GM21367 (cell line): ENCODE measurements at regions not wholly inside any gene's neighbourhood (a gene's known extent, or its start where the extent isn't known, plus 50 kb on each side); places are given as distances from the start of the nearest gene placed in this dataset.

Experiments
- ATAC-seq: cut with Tn5 transposase; IDR thresholded peaks from one replicate; pipeline ENCODE4 v1.9.1; 2021; ENCODE audit not compliant: unreplicated experiment

DNA sequence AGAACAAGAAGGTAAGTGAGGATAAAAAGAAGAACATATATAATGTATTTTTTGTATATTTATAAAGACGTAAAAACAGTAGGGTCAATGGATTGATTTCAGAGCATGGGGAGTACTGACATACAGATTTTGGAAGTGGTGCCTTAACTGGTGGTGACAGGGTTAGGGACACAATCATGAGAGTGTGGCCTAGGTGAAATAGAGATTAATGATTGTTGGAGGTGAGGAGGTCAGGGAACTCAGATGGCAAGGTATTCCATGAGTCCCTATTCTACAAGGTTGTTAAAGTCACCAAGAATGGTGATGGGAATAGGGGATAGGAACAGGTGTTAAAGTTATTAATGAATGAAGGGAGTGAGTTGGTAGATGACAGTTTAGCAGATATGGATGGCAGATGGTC is 210.8 kb downstream of the SEMA6A start:
- ATAC-seq, result no peak

DNA sequence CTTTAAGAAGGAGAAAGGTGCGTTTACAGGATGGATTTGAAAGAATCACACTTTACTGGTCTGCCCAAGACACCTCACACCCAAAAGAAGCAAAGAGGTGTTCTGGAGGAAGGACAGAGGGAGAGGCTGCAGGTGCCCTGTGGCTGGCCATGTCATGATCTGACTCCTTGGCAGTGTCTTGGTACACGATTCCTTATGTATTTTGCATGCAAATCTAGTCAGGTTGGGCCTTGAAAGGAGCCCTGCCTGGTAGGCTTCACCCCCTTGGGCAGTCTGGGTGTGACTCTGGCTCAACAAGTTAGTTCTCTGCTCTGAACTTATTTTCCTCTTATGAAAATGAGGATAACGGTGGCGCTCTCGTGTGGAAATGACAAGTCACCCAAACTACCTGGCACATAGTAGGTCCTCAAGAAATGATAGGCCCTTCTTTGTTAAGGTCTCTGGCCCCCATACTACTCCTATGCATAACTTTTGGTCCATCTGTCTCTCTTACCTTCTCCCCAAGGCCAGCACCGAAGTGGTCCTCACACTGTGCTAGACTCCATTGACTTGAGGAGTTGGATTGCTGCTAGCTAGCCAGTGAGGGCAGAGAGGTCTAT is 212.5 kb downstream of the SEMA6A start:
- ATAC-seq, result no peak

DNA sequence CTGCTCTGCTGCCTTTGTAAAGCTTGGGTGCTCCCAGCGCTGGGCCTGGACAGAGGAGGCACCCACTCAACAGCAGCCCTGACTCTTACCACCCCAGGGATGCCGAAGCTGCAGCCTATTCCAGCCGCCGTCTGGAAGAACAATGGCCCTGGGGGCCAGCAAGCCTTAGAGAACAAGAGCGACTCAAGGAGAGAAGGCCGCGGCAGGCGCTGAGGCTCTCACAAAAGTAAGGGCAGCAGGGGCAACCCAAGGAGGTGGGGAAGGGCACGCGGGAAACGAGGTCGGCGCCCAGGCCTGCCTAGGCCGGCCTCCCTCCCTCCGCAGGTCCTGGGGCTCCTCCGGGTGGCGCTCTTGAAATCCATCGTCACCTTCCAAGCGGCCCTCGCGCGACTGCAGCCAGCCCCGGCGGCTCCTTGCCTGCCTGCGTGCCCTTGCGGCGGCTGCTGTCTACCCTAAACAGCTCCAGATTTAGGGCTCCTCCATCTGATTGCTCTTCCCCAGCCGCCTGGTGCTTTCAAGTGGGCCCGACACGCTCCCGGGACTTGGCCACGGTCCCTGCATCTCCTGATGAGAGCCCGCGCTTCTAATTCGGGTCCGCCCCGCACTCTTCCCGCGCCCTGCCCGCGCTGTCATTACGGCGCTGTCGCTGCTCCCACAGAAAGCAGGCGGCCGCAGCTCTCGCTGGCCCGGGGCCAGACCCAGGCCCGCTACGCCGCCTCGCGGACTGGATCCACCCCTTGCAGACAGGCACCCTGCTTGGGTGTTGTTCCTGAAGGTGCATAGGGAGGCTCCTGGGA is 213.3 kb downstream of the SEMA6A start:
- ATAC-seq, result no peak

DNA sequence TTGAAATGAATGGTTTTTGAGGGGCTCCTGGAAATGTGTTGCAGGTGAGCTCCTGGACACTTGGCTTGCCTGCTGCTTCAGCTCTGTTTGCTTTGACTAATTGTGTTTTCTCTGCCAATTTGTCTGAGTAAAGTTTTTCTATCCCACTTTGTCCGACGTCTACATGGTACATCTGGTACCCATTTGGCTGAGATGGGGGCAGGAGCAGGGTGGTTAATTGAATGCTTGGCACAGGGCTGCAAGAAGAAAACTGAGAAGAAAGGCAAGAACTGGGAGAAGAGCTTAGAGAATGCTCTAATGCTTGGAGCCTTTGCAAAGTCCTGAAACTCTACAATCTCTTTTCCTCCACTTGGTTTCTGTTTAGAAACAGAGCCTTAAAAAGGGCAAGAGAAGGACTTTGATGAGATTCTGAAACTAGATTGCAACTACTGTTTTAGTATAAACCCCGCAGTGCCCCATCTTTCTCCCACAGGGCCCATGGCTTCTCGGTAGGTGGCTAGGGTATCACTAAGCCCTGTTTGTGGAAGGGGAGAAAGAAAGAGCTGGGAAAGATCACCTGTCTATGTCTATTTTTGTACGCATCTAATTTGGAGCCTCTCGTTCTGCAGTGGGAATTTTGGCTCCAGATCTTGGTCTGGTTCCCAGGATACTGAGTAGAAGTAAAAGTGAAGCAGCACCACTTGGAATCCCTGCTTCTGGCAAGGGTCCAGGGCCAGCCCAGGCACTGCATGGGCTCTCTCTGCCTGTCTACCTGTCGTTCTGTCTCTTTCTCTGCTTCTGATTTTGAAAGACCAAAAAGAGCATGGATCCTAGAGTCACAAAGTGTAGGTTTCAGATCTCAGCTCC is 214.4 kb downstream of the SEMA6A start:
- no peak for ATAC-seq

DNA sequence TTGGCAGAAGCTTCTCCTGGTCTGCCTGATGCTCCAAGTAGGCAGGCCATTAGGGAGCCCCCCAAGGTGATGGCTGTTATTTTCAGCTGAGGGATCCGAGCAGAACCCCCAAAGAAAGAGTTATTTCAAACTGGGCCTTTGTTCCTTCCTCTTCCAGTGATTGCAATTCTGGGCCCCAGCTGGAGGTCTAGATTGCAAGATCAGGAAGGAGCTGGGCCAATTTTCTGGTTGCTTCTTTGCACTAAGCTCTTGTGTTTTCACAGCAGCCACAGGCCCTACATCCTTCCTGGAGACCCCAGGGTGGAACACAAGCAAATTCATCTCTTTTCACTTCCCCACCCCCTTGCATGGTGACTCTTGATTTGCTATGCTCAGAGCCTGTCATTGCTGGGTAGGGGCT is 215.0 kb downstream of the SEMA6A start:
- ATAC-seq, result no peak

DNA sequence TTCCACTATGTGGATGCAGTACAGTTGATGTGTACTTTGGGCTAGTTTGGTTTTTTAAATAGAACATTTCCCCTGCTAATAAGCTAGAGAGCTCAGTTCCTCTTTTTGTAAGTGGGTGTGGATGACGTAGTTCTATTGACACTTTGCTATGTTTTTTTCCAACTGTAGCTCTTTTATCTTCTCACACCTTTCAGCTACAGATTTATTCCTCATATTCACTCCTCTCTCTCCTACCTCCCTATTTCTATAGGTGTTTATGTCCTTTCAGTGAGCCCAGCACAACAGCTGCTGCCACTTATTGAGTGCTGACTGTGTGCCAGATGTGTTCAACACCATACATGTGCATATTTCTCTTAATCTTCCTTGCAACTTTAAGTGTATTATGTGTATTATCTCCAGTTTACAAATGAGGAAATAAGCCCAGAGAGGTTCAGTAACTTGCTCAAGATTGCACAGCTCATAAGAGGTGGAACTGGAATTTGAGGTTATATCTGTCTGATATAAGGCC is 215.7 kb downstream of the SEMA6A start:
- ATAC-seq, result peak; percentile 99

DNA sequence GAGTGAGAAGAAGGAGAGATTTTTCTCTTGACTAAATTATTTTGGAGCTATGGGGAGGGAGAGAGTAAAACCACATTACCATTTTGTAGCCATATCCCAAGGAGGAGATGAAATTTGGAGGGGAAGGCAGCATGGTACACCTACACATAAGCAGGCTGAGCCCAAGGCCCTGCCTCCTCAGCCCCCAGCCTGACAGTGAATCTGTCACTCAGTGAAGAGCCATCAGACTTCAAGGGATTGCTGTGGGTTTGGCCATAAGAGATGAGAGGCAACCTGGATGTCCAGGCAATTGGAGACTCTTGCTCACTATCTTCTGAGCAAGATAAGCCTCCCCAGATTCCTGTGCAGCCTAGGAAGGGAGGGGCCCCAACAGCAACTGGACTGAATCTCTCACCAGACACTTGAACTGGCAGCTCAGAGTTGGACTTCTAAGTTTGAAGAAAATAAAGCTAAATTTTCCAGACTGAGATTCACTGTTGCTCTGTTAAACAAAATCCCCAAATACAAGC is 216.6 kb downstream of the SEMA6A start:
- no peak for ATAC-seq

DNA sequence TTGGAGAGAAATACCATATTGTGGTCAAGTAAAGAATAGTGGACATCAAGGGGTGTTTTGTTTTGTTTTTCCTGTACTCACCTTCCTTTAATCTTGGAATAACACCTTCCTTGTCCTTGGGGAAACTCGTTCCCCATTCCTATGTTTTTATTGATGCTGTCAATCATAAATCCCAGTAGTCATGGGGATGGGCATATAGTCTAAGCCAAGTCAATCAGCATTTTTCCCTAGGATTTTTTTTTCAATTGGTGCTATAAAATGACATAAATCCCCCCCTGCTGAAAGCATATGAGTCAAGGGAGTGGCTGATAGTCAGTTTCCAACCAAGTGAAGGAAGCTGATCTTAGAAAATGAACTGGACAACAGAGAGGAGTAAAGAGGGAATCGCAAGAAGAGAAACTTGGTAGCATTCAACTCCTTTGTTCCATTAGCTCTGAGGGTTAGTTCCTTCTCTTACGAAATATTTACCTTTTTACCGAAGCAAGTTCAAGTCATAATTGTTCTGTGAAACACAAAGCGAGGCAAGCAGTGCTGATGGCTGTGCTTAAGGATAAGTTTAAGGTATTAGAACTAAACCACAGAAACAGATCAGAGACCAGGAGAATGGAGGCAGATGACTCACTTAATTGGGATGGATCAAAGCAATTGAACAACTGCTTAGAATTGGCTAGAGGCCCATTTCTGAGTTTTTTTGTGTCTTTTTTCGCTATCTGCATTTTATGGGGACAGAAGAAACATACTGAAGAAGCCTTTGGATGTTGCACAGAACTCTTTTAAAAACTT is 218.6 kb downstream of the SEMA6A start:
- no peak for ATAC-seq

DNA sequence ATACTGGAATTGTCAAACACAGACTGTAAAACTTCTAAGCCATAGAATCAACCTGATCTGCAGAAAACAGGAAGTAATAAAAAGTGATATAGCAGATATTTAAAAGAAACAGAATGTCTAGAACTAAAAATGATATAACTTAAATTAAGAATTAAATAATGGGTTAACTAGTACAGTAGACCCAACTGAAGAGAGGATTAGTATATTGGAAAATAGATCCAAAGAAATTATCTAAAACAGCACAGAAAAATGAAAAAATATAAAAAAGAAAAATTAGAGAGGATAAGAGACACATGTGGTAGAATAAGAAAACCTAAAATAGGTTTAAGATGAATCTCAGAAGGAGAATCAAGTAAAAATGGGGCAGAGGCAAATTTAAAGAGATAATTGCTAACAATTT is 219.9 kb downstream of the SEMA6A start:
- no peak for ATAC-seq

DNA sequence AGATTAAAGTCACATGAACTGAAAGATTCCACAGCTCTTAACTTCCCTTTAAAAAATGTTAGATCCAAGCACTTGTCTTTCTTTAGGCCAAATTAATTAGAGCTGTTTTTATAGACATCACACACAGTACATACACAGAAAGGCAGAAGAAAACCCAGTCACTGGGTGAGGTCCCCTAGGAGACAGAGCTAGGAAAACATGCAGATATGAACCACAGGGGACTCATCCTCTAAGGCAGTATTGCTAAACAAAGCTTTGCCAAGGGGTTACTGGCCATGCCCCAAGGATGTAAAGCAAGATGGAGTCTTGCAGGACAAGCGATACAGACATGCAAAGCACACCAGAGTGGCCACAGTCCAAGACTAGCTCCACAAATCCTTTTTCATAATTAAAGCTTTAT is 227.0 kb downstream of the SEMA6A start:
- no peak for ATAC-seq

DNA sequence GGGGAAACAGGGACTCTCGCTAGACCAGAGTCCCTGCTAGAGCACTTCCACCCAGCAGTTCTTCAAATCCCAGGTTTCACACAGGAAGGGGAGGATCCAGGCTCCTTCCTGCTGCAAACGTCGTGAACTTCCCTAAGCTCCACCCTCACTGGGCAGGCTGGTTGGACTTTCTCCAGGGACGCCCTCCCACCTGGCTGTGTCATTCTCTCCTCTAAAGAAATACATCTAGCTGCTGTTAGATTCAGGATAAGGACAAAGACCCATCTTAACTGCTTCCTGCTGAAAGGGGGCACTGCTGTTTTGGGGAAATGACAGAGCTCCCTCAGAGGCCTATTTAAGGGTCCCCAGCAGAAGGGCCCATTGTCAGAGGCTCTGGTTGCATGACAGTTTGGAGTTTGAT is 230.7 kb downstream of the SEMA6A start:
- ATAC-seq, result no peak
